ENCODE measurements at regions not wholly inside any gene's neighbourhood (a gene's known extent, or its start where the extent isn't known, plus 50 kb on each side); places are given as distances from the start of the nearest gene placed in this dataset.

DNA sequence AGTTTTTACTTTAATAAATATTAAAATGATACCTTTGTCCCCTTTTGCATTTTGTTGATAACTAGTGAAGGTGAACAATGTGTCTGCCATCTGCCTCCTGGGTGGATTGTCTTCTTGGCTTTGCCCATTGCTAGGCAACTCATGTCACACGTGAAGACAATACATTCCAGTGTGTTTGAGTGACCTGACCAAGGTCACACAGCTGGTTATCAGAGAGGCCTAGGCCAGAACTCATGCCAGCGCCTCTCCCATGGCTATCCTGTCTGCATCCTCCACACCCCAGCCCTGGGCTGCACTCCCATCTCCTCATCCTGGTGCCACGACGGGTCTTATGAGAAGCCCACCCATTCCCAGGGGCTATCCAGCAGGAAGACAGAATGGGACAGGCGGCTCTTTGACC lies 108.7 kb downstream of the PLCE1 start:
- TF ChIP-seq, protein P1, sequence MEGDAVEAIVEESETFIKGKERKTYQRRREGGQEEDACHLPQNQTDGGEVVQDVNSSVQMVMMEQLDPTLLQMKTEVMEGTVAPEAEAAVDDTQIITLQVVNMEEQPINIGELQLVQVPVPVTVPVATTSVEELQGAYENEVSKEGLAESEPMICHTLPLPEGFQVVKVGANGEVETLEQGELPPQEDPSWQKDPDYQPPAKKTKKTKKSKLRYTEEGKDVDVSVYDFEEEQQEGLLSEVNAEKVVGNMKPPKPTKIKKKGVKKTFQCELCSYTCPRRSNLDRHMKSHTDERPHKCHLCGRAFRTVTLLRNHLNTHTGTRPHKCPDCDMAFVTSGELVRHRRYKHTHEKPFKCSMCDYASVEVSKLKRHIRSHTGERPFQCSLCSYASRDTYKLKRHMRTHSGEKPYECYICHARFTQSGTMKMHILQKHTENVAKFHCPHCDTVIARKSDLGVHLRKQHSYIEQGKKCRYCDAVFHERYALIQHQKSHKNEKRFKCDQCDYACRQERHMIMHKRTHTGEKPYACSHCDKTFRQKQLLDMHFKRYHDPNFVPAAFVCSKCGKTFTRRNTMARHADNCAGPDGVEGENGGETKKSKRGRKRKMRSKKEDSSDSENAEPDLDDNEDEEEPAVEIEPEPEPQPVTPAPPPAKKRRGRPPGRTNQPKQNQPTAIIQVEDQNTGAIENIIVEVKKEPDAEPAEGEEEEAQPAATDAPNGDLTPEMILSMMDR (IDR thresholded peaks at IDR 0.05): no peak
- TF ChIP-seq POLR2AphosphoS5 (IDR thresholded peaks at IDR 0.05; ENCODE audit: low read depth, low read length) (no peak), SIN3A (IDR thresholded peaks at IDR 0.05; ENCODE audit: borderline replicate concordance, insufficient read depth, low read depth, low read length) (no peak)
- TF ChIP-seq, protein P2, sequence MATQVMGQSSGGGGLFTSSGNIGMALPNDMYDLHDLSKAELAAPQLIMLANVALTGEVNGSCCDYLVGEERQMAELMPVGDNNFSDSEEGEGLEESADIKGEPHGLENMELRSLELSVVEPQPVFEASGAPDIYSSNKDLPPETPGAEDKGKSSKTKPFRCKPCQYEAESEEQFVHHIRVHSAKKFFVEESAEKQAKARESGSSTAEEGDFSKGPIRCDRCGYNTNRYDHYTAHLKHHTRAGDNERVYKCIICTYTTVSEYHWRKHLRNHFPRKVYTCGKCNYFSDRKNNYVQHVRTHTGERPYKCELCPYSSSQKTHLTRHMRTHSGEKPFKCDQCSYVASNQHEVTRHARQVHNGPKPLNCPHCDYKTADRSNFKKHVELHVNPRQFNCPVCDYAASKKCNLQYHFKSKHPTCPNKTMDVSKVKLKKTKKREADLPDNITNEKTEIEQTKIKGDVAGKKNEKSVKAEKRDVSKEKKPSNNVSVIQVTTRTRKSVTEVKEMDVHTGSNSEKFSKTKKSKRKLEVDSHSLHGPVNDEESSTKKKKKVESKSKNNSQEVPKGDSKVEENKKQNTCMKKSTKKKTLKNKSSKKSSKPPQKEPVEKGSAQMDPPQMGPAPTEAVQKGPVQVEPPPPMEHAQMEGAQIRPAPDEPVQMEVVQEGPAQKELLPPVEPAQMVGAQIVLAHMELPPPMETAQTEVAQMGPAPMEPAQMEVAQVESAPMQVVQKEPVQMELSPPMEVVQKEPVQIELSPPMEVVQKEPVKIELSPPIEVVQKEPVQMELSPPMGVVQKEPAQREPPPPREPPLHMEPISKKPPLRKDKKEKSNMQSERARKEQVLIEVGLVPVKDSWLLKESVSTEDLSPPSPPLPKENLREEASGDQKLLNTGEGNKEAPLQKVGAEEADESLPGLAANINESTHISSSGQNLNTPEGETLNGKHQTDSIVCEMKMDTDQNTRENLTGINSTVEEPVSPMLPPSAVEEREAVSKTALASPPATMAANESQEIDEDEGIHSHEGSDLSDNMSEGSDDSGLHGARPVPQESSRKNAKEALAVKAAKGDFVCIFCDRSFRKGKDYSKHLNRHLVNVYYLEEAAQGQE (IDR thresholded peaks at IDR 0.05; ENCODE audit: insufficient read depth in 1 of 2, low read depth in 2 of 2, low read length in 1 of 2): no peak
